Activated T-cell treated with anti-CD3 and anti-CD28 coated beads, Interleukin-2, amount 50 U/mL, for 48 hours (primary cell): ENCODE measurements at regions not wholly inside any gene's neighbourhood (a gene's known extent, or its start where the extent isn't known, plus 50 kb on each side); places are given as distances from the start of the nearest gene placed in this dataset.

ENCODE experiments used
- DNase-seq, 2 experiments: peaks; one replicate each; pipeline ENCODE4 v3.0.0-alpha.2; 2020

GRCh38 chr1:209205039-209205438, 378.5 kb upstream of the CAMK1G start:
- DNase-seq = no peak

- no peak for DNase-seq
Measured at GRCh38 chr1:209207126-209207700, 376.3 kb upstream of the CAMK1G start.

GRCh38 chr1:209207701-209208286, 375.7 kb upstream of the CAMK1G start:
- DNase-seq = peak; percentile 48 to 49

GRCh38 chr1:209208648-209209047, 374.9 kb upstream of the CAMK1G start:
- DNase-seq = no peak

GRCh38 chr1:209213989-209214388, 369.5 kb upstream of the CAMK1G start:
- DNase-seq = no peak

GRCh38 chr1:209215826-209216225, 367.7 kb upstream of the CAMK1G start:
- DNase-seq = no peak

- DNase-seq = no peak
Measured at GRCh38 chr1:209218113-209218512, 365.4 kb upstream of the CAMK1G start.

GRCh38 chr1:209218981-209219380, 364.5 kb upstream of the CAMK1G start:
- no peak for DNase-seq

GRCh38 chr1:209219791-209220524, 363.6 kb upstream of the CAMK1G start:
- DNase-seq = no peak

GRCh38 chr1:209222826-209223225, 360.7 kb upstream of the CAMK1G start:
- no peak for DNase-seq

- DNase-seq = no peak
Measured at GRCh38 chr1:209223791-209224190, 359.7 kb upstream of the CAMK1G start.

- no peak for DNase-seq
Measured at GRCh38 chr1:209224886-209225285, 358.6 kb upstream of the CAMK1G start.

- no peak for DNase-seq
Measured at GRCh38 chr1:209227171-209227570, 356.3 kb upstream of the CAMK1G start.

GRCh38 chr1:209227941-209228340, 355.6 kb upstream of the CAMK1G start:
- no peak for DNase-seq

GRCh38 chr1:209229494-209230061, 353.9 kb upstream of the CAMK1G start:
- no peak for DNase-seq

- no peak for DNase-seq
Measured at GRCh38 chr1:209230314-209230713, 353.2 kb upstream of the CAMK1G start.

- DNase-seq = no peak
Measured at GRCh38 chr1:209231476-209232156, 351.9 kb upstream of the CAMK1G start.

- DNase-seq = no peak
Measured at GRCh38 chr1:209232197-209232596, 351.3 kb upstream of the CAMK1G start.

GRCh38 chr1:209232759-209233158, 350.8 kb upstream of the CAMK1G start:
- no peak for DNase-seq

GRCh38 chr1:209235166-209235565, 348.3 kb upstream of the CAMK1G start:
- no peak for DNase-seq

GRCh38 chr1:209238356-209238755, 345.2 kb upstream of the CAMK1G start:
- DNase-seq = no peak

GRCh38 chr1:209240351-209240750, 343.2 kb upstream of the CAMK1G start:
- DNase-seq = no peak

GRCh38 chr1:209241487-209241886, 342.0 kb upstream of the CAMK1G start:
- DNase-seq = no peak
